Skin of body (tissue), 2 donors: ENCODE measurements at regions not wholly inside any gene's neighbourhood (a gene's known extent, or its start where the extent isn't known, plus 50 kb on each side); places are given as distances from the start of the nearest gene placed in this dataset. TPM values are rescaled to one million over a fixed set of nuclear protein-coding genes. Genes with fewer than 3 reads are reported as not detected.
"Not testable (repeated sequence)": the region's sequence is repeated elsewhere in the genome, so short reads cannot be mapped to it uniquely, and the experiment has no call there.

Experiments used
- DNase-seq: peaks from one replicate; lab custom pipeline; 2025; lab: John Stamatoyannopoulos, UW
- small RNA-seq: library from RNA; depleted of rRNA; stranded (forward); fragments of <200 nt; gene quantifications from one replicate; pipeline ENCODE3, GENCODE V24; 2014; ENCODE audit warnings: low replicate concordance

DNA sequence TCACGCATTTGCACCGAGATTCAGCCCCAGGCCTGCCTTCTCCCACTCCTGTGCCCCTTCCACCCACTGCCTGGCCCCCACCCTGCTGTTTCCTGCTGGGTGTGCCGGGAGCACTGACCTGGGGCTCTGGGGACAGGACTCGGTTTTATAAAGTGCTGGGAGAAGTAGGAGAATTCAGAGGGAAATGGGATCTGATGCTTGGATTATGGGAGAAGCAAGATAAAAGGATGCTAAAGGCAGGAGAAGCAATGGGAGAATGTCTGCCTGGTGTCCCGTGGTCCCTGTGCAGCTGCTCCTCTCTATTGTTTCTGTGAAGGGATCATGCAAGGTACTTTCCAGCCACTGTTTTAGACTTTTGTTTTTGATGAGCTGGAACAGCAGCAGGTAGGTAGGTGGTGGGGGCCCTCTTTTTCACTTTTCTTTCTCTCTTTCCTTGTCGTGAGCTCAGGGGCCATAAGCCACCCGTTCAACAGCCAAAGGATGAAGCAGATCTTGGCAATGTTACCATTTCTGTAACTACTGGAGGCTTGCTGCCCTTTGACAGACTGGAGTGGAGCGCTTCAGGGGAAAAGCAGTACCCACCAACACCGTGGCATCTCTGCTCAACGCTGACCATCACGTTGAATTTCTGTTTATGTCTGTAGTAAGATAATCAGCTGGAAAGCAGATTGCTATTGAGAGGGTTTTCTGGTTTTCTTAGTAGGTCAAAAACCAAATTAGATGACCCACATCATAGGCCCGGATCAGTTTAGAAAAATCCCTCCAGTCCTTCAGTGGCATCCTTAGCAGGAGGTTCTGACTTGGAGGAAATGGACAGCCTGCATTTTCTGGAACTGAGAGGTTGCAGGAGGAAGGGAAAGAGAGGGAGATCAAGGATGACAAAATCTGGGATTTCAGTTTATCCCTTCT, 63.8 kb upstream of the ENPP6 start:
- no peak for DNase-seq

DNA sequence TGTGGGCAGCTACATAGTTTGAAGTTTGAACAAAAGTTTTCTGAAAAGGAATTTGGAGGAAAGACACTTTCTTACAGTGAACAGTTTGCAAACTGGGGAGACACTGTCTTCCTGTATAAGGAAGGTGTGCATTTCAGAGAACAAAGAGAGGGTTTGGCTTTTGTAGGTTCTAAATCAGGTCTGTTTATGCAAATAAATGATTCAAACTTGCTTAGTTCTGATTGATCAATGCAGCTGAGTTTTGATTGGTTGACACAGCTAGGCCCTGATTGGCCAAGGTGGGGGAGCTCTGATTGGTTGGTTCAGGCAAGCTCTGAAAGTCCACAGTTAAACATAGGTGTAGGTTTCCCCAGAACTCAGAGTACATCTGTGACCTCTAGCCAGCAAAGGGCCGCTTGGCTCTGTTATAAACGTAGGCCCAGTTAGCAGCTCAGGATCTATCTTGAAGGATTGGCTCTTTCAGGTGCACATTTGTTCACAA, 63.0 kb upstream of the ENPP6 start:
- no peak for DNase-seq

DNA sequence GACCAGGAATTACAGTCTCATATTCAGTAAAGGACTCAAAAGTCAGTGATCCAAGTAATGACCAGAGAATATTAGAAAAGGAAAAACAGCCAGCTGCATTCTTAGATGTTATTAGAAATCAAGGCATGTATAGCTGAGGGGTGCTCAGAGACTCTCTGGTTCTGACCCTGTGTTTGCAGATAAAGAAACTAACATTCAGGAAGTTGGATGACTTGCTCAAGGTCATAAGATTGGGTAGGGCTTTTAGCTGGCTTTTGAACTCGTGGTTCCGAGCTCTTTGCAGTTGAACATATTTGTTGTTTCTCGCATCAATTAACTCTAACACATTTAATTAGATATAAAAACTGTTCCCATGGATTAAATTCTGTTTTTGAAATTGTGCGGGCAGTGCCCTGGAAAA, 62.5 kb upstream of the ENPP6 start:
- DNase-seq, result no peak

DNA sequence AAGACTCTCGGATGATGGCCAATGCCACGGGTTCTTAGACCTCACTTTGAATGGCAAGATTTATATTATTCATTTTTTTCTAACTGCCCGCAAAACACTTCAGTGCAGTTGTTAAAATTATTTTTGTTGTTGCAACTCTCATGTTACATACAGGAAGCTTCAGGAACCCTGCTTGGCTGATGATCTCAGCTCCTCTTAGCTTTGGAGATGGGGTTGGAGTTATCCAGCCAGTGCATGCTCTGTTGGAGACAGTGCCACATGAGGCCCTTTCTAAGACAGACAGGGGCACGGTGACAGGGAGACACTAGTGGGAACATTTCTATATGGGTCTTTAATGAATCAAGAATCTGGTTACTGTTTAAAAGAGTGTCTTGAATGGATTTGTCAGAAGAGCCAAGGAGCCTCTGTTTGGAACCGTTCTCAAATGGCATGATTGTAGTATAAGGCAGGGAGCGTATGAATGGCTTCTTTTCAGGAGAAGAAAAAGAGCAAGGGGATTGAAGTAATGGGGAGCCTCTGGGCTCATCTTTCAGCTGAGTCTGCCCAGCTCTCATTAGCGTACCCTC, 61.9 kb upstream of the ENPP6 start:
- DNase-seq, result no peak

GRCh38 chr4:184277769-184278168, 60.1 kb upstream of the ENPP6 start:
- not testable (repeated sequence) for DNase-seq

DNA sequence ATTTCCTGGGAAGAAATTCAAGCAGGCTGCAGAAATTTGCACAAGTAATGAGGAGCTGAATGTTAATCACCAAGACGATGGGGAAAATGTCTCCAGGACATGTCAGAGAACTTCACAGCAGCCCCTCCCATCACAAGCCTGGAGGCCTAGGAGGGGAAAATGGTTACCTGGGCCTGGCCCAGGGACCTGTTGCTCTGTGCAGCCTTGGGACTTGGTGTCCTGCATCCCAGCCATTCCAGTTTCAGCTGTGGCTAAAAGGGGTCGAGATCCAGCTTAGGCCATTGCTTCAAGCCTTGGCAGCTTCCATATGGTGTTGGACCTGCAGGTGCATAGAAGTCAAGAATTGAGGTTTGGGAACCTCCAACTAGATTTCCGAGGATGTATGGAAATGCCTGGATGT, 59.3 kb upstream of the ENPP6 start:
- not testable (repeated sequence) for DNase-seq

GRCh38 chr4:184276346-184276745, 58.7 kb upstream of the ENPP6 start:
- DNase-seq, result not testable (repeated sequence)

GRCh38 chr4:184275766-184276165, 58.1 kb upstream of the ENPP6 start:
- DNase-seq, result no peak

DNA sequence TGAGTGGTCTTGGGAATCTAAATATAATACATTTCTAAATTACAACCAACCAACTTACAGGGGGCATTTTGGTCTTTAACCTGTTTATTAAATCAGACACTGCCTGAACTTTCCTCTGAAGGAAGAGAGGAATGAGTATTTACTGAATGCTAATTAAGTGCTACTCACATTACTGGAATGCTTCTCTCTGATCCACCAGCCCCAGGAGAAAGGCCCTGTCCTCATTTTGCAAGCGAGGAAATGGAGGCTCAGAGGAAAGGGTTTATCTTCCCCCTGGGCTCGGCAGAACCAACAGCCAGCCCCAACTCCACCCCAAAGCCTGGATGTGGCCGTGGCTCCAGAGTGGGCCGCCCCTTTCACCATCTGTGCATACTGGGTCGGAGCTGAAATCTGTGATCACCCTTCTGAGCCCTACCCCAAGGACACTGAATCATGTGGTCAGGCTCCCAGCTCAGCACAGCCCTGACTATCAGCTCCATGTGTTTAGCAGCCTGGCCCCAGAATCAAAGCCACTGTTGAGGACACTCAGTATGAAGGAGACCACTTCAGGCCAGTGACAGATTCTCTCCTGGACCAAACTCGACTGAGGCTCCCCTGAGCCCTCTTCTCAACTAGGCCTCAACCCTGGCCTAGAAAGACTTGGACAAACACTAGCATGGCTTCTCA, 56.7 kb upstream of the ENPP6 start:
- no peak for DNase-seq

- DNase-seq, result no peak
These were observed 55.8 kb upstream of the ENPP6 start for GRCh38 chr4:184273166-184274147.

DNA sequence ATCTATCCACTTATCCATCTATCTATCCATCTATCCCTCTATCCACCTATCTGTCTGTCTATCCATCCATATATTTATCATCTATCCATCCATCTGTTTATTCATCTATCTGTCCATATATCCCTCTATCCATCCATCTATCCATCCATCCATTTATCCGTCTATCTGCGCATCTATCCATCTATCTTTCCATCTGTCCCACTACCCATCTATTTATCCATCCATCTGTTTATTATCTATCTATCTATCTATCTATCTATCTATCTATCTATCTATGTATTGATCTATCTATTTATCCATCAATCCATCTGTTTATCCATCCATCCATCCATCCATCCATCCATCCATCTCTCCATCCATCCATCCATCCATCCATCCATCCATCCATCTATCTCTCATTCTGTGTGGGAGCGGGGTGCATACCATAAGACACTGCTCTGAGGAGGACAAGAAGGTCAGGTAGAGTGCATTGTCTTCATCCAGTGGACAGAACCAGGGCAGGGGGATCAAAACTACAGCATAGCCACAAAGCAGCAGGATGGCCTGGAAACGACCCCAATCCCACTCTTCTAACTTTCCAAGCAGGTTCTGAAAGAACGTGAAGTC, 53.2 kb upstream of the ENPP6 start:
- DNase-seq, result no peak

DNA sequence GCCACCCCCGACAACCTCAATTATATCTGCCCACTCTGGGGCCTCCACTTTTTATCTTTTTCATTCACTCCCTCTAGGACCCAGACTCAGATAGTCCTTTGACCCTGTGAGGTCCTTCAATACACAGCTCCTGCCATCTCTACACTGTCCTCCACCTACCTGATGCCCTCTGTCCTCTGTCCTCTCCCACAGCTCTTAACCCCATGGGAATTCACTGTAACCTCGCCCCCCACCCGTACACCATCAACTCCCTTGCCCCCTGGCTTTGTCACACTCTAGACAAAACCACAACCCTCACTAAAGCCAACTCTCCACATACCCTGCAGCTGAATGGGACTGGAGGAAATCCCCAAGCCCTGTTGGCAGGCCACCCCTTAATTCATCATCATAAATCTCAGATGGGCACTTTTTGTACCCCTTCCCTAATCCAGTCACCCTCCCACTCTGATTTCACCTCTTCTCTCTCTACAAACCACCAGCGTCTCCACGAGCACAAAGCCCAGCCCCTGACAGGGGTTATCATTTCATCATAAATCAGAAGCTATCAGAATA, 52.3 kb upstream of the ENPP6 start:
- DNase-seq, result no peak

DNA sequence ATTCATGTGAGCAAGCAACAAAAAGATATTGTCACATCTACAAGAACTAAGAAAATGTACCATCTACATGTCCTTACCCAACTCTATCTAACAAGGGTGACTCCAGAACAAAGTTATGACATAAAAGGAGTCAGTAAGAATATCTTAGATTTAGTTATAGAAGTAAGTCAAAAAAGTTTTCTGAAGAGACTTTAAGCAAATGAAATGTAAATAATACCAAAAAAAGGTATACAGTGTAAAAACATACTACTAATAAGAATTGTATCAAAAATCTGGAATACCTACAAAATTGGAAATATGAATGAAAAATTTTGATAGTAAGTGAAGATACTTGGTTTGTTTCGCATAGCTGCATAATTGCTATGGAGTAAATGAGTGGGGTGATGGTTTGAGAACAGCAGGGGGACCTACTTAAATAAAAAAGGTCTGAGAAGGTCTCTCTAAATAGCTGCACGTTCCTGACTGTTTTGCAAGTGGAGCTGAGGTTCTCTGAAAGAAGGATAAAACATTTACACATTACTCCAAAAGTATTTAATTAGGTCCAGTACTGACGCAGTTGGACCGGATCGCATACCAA, 51.0 kb upstream of the ENPP6 start:
- no peak for DNase-seq

GRCh38 chr4:184267673-184268583, 50.3 kb upstream of the ENPP6 start:
- no peak for DNase-seq

Small RNA genes lying in the stretch of these regions (small RNA-seq; reads per million reads assigned to genes)
- not detected for gene RN7SL28P
